Activated T-helper 1 cell treated with anti-CD3 and anti-CD28 coated beads, Interleukin-12 subunit alpha, Interleukin-12 subunit beta, Interleukin-2, Interleukin-4 antibody, amounts not matched to agents 30 ng/mL and 10 ng/mL and 1 ng/mL, durations not matched to agents 14 hours and 24 hours and 36 hours (primary cell): ENCODE measurements at regions not wholly inside any gene's neighbourhood (a gene's known extent, or its start where the extent isn't known, plus 50 kb on each side); places are given as distances from the start of the nearest gene placed in this dataset.

Experiments used
- DNase-seq: peaks from one replicate; pipeline ENCODE4 v3.0.0; 2021; ENCODE audit warnings: low spot score
- H3K27ac Mint-ChIP-seq: one replicate; pipeline ENCODE4 v1.8.0; 2021; ENCODE audit warnings: mild to moderate bottlenecking, mixed read lengths
- H3K27me3 Mint-ChIP-seq: one replicate; pipeline ENCODE4 v1.8.0; 2022; ENCODE audit warnings: mild to moderate bottlenecking, moderate library complexity, mixed read lengths; ENCODE audit not compliant: insufficient read depth
- H3K36me3 Mint-ChIP-seq: one replicate; pipeline ENCODE4 v1.8.0; 2021; ENCODE audit warnings: low read depth, mixed read lengths
- H3K4me1 Mint-ChIP-seq: one replicate; pipeline ENCODE4 v1.8.0; 2021; ENCODE audit warnings: low read depth, mixed read lengths
- H3K4me3 Mint-ChIP-seq: one replicate; pipeline ENCODE4 v1.8.0; 2021; ENCODE audit warnings: mild to moderate bottlenecking, moderate library complexity, mixed read lengths
- H3K9me3 Mint-ChIP-seq: one replicate; pipeline ENCODE4 v1.8.0; 2021; ENCODE audit warnings: mixed read lengths
- intact Hi-C: fragments of 100-400 bp; cut with micrococcal nuclease; formaldehyde crosslinking; loops from one replicate; pipeline ENCODE4 v1.15.1; 2024

DNA sequence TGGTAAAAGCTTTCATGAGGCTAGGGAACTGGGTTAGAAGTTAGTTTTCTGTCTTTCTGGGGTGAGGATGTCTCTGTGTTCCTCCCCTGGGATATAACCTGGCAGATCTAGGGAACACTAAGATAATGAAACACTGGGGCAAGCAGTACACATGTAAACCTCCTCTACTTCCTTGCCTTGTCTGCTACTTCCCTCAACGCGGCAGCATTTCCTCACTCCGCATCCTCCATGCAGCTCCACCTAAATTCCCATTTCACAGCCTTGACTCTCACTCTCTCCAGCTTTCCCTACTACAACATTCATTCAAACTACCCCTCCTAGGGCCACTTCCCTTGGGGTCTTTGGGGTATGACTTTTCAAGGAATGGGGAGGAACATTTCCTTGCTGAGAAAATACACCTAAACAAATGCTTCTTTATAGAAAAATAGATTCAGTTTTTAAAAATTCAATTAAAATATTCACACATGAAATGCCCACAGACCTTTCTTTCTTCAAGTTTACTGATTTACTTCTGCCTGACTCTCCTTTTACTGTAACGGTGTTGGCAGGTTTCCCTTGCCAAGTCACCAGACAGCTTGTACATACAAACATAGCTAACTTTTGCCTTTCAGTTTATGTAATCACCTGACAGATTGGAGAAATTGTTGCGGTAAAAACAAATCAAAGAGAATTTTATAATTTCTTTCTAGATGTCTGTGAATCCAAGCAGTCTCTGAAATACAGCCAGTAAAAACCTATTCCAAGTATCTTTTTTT, 90.1 kb downstream of the TNFSF18 start:
- Mint-ChIP-seq H3K4me3 (no peak overlapping the region), H3K9me3 (peaks cover 3% of the 10 kb centered on the region), H3K4me1 (no peaks in the 10 kb centered on the region), H3K27ac (no peak overlapping the region), H3K36me3 (peaks cover 2% of the 10 kb centered on the region), H3K27me3 (peaks cover 29% of the 10 kb centered on the region)
- DNase-seq = no peak
- intact Hi-C loops = no loop called here

GRCh38 chr1:172964864-172965263, 85.9 kb downstream of the TNFSF18 start:
- H3K36me3 Mint-ChIP-seq = peaks cover 2% of the 10 kb centered on the region
- H3K9me3 Mint-ChIP-seq = peaks cover 3% of the 10 kb centered on the region
- no peak overlapping the region for H3K27ac Mint-ChIP-seq
- peaks cover 15% of the 10 kb centered on the region for H3K27me3 Mint-ChIP-seq
- H3K4me3 Mint-ChIP-seq = no peak overlapping the region
- DNase-seq = no peak
- intact Hi-C loops = loop anchor here (5.0 kb wide), 1 partner anchor 72 kb away; no protein-coding TSS in a partner anchor
- peaks cover 10% of the 10 kb centered on the region for H3K4me1 Mint-ChIP-seq

DNA sequence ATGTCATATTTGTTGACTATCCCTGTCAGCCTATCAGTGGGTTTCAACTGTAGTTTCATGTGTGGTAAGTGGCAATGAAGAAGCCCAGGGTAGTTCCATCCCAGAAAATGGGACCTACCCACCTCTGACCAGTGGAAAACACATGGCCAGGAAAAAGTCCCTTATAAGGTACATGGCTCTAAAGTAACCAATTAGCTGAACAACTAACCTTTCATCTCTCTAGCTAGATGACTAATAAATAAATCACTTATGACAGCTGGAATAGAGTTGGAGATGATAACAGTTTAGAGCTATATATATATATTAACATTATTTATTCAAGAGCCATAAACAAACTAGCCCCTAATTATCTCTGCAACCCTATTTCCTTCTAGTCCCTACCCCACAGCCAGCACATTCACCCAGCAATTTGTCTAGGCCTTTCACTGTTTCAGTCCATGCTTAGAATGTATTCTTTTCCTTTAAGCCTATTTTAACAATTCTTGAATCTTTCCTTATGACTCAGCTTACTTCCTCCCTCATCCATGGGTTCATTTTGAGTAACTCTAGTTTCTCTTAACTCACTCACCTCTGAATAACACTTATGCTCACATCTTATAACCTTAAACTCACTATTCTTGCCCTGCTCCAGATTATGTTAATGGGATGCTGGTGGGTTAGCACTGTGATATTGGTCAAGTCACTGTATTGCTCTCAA, 83.7 kb downstream of the TNFSF18 start:
- Mint-ChIP-seq H3K4me1 (peaks cover 10% of the 10 kb centered on the region), H3K4me3 (no peak overlapping the region), H3K9me3 (peaks cover 3% of the 10 kb centered on the region), H3K27me3 (peaks cover 16% of the 10 kb centered on the region), H3K27ac (peak overlapping the region; percentile 59), H3K36me3 (peaks cover 2% of the 10 kb centered on the region)
- no peak for DNase-seq
- intact Hi-C loops = loop anchor here (1.0 to 5.0 kb wide), 6 partner anchors 64 to 221 kb away; no protein-coding TSS in a partner anchor

DNA sequence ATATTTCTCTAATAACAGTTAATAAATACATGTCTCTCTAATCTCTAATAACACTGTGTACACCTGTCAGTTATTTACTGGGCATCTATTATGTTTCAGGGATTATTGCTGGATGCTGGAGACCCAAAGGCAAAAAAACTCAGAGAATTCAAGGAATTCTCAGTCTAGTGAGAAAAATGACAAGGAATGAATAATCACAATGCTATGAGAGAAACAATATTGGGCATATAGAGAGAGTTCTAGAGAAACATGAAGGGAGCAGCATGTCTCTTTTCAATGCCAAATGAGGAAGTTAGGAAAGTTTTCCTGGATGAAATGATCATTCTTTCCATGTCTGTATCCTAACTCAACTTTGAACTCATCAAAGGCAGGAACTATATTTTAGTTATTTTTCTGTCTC, 82.8 kb downstream of the TNFSF18 start:
- Mint-ChIP-seq H3K27ac (no peak overlapping the region), H3K4me3 (no peak overlapping the region), H3K36me3 (peaks cover 2% of the 10 kb centered on the region), H3K9me3 (peaks cover 3% of the 10 kb centered on the region), H3K27me3 (peaks cover 18% of the 10 kb centered on the region), H3K4me1 (peaks cover 10% of the 10 kb centered on the region)
- intact Hi-C loops = loop anchor here (1.0 to 5.0 kb wide), 6 partner anchors 65 to 222 kb away; no protein-coding TSS in a partner anchor
- DNase-seq = no peak

DNA sequence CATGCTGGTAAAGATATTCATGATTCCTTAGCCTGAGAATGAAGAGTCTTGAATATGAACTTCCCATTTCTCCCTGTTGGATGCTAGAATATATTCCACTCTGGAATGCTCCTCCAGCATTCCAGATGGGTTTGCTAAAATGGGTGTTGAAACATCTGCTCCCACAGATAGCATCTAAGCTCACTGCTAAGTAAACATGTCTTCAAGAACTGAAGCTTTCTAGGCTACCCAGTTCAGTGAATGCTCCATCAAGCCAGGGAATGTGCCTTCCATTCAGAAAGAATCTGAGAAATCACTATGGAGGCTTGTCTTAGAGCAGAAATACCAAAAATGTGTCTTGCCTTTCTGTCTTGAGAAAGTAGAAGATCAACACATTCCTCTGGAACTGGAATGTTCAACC, 81.1 kb downstream of the TNFSF18 start:
- no peak overlapping the region for H3K27ac Mint-ChIP-seq
- intact Hi-C loops = loop anchor here (5.0 kb wide), 1 partner anchor 68 kb away; no protein-coding TSS in a partner anchor
- no peaks in the 10 kb centered on the region for H3K36me3 Mint-ChIP-seq
- H3K9me3 Mint-ChIP-seq = no peaks in the 10 kb centered on the region
- H3K27me3 Mint-ChIP-seq = peaks cover 15% of the 10 kb centered on the region
- H3K4me3 Mint-ChIP-seq = no peak overlapping the region
- peaks cover 10% of the 10 kb centered on the region for H3K4me1 Mint-ChIP-seq
- no peak for DNase-seq

DNA sequence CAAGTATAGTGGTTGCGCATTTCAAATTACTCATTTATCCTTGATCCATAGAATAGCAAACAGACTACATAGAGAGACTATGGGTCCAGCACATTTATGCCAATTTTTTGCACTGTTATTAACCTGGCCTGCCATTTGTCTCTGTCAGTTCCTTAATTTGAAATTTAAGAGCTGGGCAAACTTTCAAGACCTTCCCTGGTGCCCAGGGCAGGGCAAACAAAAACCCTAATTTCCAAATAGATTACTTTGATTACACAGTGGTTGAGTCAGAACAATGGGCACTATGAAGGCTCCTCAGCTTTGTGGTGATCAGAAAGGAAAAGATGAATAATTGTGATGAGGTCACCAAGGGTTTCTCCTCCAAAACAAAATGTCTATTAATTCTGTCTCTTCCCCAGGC, 80.6 kb downstream of the TNFSF18 start:
- H3K9me3 Mint-ChIP-seq = no peaks in the 10 kb centered on the region
- no peak overlapping the region for H3K27ac Mint-ChIP-seq
- peaks cover 10% of the 10 kb centered on the region for H3K4me1 Mint-ChIP-seq
- intact Hi-C loops = no loop called here
- no peak overlapping the region for H3K4me3 Mint-ChIP-seq
- H3K27me3 Mint-ChIP-seq = peaks cover 14% of the 10 kb centered on the region
- no peak for DNase-seq
- H3K36me3 Mint-ChIP-seq = no peaks in the 10 kb centered on the region

- no peaks in the 10 kb centered on the region for H3K9me3 Mint-ChIP-seq
- no peaks in the 10 kb centered on the region for H3K36me3 Mint-ChIP-seq
- intact Hi-C loops = no loop called here
- H3K4me1 Mint-ChIP-seq = peaks cover 10% of the 10 kb centered on the region
- no peak overlapping the region for H3K4me3 Mint-ChIP-seq
- H3K27me3 Mint-ChIP-seq = peaks cover 14% of the 10 kb centered on the region
- no peak for DNase-seq
- no peak overlapping the region for H3K27ac Mint-ChIP-seq
These were observed 79.5 kb downstream of the TNFSF18 start for GRCh38 chr1:172971241-172971640.

- Mint-ChIP-seq H3K4me3 (no peak overlapping the region), H3K9me3 (no peaks in the 10 kb centered on the region), H3K27ac (no peak overlapping the region), H3K36me3 (no peaks in the 10 kb centered on the region), H3K4me1 (peaks cover 6% of the 10 kb centered on the region), H3K27me3 (peaks cover 14% of the 10 kb centered on the region)
- intact Hi-C loops = no loop called here
- DNase-seq = no peak
These were observed 78.5 kb downstream of the TNFSF18 start for GRCh38 chr1:172972258-172972657.

- intact Hi-C loops = no loop called here
- Mint-ChIP-seq H3K27me3 (peaks cover 14% of the 10 kb centered on the region), H3K9me3 (no peaks in the 10 kb centered on the region), H3K36me3 (no peaks in the 10 kb centered on the region), H3K4me1 (no peaks in the 10 kb centered on the region), H3K4me3 (no peak overlapping the region), H3K27ac (no peak overlapping the region)
- DNase-seq = no peak
These were observed 77.3 kb downstream of the TNFSF18 start for GRCh38 chr1:172973424-172973823.

GRCh38 chr1:172976222-172977041, 74.3 kb downstream of the TNFSF18 start:
- no peak for DNase-seq
- H3K36me3 Mint-ChIP-seq = no peaks in the 10 kb centered on the region
- H3K4me1 Mint-ChIP-seq = no peaks in the 10 kb centered on the region
- peaks cover 16% of the 10 kb centered on the region for H3K27me3 Mint-ChIP-seq
- intact Hi-C loops = no loop called here
- no peak overlapping the region for H3K27ac Mint-ChIP-seq
- H3K9me3 Mint-ChIP-seq = no peaks in the 10 kb centered on the region
- H3K4me3 Mint-ChIP-seq = no peak overlapping the region

DNA sequence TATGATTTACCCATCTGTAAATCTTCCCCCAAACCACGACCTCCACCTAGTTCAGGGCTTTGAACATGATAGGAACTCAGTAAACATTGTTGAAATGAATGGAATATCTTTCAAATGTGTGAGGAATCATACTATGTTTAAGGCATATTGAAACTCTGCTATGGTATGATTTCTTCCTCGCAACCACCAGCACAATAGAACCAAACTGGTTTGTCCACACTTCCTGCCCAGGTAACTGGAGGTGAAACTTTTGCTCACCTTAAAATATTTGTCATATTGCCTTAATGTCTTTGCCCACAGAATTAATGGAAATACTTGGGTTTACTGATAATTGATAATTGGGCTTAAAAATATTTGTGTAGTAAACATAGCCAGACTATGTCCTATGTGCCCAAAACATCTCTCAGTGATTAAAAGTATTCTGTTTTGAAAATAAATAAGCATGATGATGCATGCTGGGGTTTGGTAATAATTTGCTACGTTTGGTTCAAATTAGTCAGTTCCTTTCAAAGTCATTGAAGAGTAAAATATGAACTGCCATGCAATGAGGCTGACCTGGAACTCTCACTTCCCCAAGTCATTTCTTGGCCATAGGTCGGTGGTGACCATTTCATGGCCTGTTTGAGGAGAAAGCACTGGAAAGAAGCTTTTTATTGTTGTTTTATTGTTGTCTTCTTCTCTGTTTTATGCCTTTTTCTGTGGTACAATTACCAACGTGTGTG, 73.3 kb downstream of the TNFSF18 start:
- Mint-ChIP-seq H3K9me3 (no peaks in the 10 kb centered on the region), H3K36me3 (no peaks in the 10 kb centered on the region), H3K4me3 (no peak overlapping the region)

GRCh38 chr1:172978595-172978994, 72.1 kb downstream of the TNFSF18 start:
- DNase-seq = no peak
- H3K4me1 Mint-ChIP-seq = no peaks in the 10 kb centered on the region
- intact Hi-C loops = no loop called here
- peaks cover 5% of the 10 kb centered on the region for H3K27me3 Mint-ChIP-seq
- H3K9me3 Mint-ChIP-seq = no peaks in the 10 kb centered on the region
- H3K27ac Mint-ChIP-seq = no peak overlapping the region
- no peaks in the 10 kb centered on the region for H3K36me3 Mint-ChIP-seq
- no peak overlapping the region for H3K4me3 Mint-ChIP-seq

More for the DNA sequence above, 73.3 kb downstream of the TNFSF18 start:
- Mint-ChIP-seq H3K27me3 (peaks cover 10% of the 10 kb centered on the region), H3K27ac (no peak overlapping the region), H3K4me1 (no peaks in the 10 kb centered on the region)
- DNase-seq = no peak
- intact Hi-C loops = no loop called here
